ENCODE measurements at regions not wholly inside any gene's neighbourhood (a gene's known extent, or its start where the extent isn't known, plus 50 kb on each side); places are given as distances from the start of the nearest gene placed in this dataset.
"Not testable (repeated sequence)": the region's sequence is repeated elsewhere in the genome, so short reads cannot be mapped to it uniquely, and the experiment has no call there.

DNA sequence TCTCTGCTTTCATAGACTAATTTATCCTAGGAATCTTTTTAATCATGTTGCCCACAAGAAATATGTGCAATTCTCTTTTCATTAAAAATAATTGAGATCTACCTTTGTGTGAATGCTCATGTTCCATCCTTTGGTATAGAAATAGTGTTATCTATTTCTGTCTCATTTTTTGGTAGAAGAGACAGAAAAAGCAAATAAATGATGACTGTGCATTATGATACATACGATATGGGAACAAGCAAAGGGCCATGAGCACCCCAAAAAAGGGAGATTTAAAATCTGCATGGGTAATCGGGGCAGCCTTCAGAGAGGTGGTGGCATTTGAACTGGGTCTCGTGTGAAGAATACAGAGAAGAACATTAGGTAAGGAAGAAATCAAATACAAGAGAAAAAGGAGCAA is 1197.5 kb upstream of the AUTS2 start:
- no peak for DNase-seq (ENCODE audit: low read depth, low spot score)
- ChIA-PET POLR2A (no interaction called here), CTCF (no interaction called here)
- TF ChIP-seq, protein P1, sequence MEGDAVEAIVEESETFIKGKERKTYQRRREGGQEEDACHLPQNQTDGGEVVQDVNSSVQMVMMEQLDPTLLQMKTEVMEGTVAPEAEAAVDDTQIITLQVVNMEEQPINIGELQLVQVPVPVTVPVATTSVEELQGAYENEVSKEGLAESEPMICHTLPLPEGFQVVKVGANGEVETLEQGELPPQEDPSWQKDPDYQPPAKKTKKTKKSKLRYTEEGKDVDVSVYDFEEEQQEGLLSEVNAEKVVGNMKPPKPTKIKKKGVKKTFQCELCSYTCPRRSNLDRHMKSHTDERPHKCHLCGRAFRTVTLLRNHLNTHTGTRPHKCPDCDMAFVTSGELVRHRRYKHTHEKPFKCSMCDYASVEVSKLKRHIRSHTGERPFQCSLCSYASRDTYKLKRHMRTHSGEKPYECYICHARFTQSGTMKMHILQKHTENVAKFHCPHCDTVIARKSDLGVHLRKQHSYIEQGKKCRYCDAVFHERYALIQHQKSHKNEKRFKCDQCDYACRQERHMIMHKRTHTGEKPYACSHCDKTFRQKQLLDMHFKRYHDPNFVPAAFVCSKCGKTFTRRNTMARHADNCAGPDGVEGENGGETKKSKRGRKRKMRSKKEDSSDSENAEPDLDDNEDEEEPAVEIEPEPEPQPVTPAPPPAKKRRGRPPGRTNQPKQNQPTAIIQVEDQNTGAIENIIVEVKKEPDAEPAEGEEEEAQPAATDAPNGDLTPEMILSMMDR (IDR thresholded peaks at IDR 0.05; ENCODE audit: insufficient read depth, low read length, missing control alignments) = no peak
- no peak overlapping the region for H3K4me3 ChIP-seq (ENCODE audit: low read depth, low read length)

DNA sequence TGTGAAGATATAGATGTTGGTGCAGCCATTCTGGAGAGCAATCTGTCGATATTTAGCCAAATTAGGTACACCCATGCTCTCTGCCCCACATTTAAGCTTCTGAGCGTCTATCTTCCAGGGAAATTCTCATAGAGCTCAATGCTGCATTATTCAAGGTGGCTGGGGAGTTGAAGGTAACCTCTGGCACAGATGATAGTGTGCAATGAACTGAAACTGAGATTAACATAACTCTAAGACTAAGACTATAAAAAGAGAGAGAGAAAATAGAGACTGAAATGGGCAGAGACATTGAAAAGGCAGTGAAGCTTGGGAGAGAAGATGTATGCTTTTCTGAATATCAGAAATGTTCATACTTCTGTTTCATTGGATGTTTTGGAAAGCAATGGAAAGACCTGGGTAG is 1197.0 kb upstream of the AUTS2 start:
- no peak for DNase-seq (ENCODE audit: low read depth, low spot score)
- TF ChIP-seq, protein P1 (IDR thresholded peaks at IDR 0.05; ENCODE audit: insufficient read depth, low read length, missing control alignments) = no peak
- ChIA-PET POLR2A (no interaction called here), CTCF (no interaction called here)
- no peak overlapping the region for H3K4me3 ChIP-seq (ENCODE audit: low read depth, low read length)

DNA sequence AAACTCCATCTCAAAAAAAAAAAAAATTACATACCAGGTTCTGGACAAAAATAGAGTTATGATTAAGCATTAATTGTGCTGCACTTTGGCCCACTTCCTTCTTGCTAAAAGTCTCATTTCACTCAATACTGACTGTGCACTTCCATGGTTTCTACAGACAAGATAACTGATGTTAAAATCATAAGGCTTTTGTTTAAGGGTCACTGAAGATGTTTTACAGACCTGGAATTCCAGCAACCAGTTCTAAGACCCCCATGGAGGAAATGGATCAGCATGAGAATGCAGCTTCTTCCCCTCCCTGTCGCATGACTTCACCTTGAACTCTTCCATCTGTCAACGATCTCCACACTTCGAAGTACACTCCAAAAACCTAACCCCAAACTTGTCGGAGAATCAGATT is 1191.8 kb upstream of the AUTS2 start:
- no peak for DNase-seq (ENCODE audit: low read depth, low spot score)
- TF ChIP-seq, protein P1 (IDR thresholded peaks at IDR 0.05; ENCODE audit: insufficient read depth, low read length, missing control alignments) = no peak
- no peak overlapping the region for H3K4me3 ChIP-seq (ENCODE audit: low read depth, low read length)
- ChIA-PET POLR2A (no interaction called here), CTCF (no interaction called here)

DNA sequence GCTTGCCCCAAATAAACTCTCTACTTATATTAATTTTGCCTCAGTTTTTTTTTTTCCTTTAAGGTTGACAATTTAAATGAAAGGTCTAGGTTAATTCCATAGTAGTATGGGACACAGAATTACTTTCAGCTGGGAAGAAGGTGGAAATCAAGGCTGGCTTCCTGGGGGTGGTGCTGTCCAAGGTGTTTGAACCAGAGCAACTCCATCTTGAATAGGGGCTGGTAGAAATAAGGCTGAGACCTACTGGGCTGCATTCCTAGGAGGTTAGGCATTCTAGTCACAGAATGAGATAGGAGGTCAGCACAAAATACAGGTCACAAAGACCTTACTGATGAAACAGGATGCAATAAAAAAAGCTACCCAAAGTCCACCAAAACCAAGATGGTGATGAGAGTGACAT is 1190.8 kb upstream of the AUTS2 start:
- TF ChIP-seq, protein P1 (IDR thresholded peaks at IDR 0.05; ENCODE audit: insufficient read depth, low read length, missing control alignments) = no peak
- ChIA-PET CTCF (no interaction called here), POLR2A (no interaction called here)
- DNase-seq (ENCODE audit: low read depth, low spot score) = no peak
- H3K4me3 ChIP-seq (ENCODE audit: low read depth, low read length) = no peak overlapping the region

DNA sequence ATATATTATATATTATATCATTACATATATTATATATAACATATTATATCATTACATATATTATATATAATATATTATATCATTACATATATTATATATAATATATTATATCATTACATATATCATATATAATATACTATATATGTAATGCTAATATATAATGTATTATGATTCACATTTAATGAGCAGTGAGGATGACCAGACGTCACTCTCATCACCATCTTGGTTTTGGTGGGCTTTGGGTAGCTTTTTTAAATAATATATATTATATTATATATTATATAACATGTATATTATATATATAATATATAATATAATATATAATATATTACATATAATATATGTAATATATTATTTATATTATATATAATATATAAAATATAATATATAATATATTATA is 1189.4 kb upstream of the AUTS2 start:
- no peak for DNase-seq (ENCODE audit: low read depth, low spot score)
- no peak overlapping the region for H3K4me3 ChIP-seq (ENCODE audit: low read depth, low read length)
- TF ChIP-seq, protein P1 (IDR thresholded peaks at IDR 0.05; ENCODE audit: insufficient read depth, low read length, missing control alignments) = no peak
- CTCF ChIA-PET = no interaction called here
- POLR2A ChIA-PET = no interaction called here

DNA sequence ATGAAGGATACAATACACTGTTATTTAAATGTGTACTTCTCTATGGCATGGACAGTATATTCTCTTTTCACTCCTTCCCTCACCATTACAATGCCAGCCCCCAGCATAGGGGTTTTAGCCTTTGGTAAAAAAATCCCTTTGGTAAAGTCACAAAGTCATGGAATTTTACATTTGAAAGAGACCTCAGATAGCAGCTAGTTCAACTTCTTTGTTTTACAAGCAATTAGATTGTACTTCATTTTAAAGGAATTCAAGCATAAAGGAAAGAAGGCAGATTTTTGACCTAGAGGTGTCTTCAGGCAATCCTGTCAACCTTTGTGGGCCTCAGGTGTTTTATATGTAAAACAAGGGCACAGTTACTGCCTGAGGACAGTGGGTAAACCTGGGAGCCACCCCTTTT is 1188.4 kb upstream of the AUTS2 start:
- ChIA-PET POLR2A (no interaction called here), CTCF (no interaction called here)

DNA sequence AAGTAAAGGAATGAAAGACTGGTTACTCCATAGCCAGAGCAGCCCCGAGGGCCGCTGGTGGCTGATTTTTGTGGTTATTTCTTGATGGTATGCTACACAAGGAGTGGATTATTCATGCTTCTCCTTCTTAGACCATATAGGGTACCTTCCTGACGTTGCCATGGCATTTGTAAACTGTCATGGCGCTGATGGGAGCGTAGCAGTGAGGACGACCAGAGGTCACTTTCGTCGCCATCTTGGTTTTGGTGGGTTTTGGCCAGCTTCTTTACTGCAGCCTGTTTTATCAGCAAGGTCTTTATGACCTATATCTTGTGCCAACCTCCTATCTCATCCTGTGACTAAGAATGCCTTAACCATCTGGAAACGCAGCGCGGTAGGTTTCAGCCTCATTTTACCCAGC is 1187.6 kb upstream of the AUTS2 start:
- CTCF ChIA-PET; POLR2A ChIA-PET; DNase-seq (ENCODE audit: low read depth, low spot score); H3K4me3 ChIP-seq (ENCODE audit: low read depth, low read length): not testable (repeated sequence)

More for the DNA sequence above, 1188.4 kb upstream of the AUTS2 start:
- no peak overlapping the region for H3K4me3 ChIP-seq (ENCODE audit: low read depth, low read length)
- TF ChIP-seq, protein P1 (IDR thresholded peaks at IDR 0.05; ENCODE audit: insufficient read depth, low read length, missing control alignments) = no peak
- DNase-seq (ENCODE audit: low read depth, low spot score) = no peak
